Stimulated activated CD4-positive, alpha-beta T cell treated with anti-CD3 and anti-CD28 coated beads, Interleukin-2, amount 100 ng/mL, for 4 hours (primary cell): ENCODE measurements at regions not wholly inside any gene's neighbourhood (a gene's known extent, or its start where the extent isn't known, plus 50 kb on each side); places are given as distances from the start of the nearest gene placed in this dataset.
"Not testable (repeated sequence)": the region's sequence is repeated elsewhere in the genome, so short reads cannot be mapped to it uniquely, and the experiment has no call there.

Experiments
- DNase-seq: peaks from one replicate; pipeline ENCODE4 v3.0.0-alpha.2; 2020; ENCODE audit warnings: low read depth

DNA sequence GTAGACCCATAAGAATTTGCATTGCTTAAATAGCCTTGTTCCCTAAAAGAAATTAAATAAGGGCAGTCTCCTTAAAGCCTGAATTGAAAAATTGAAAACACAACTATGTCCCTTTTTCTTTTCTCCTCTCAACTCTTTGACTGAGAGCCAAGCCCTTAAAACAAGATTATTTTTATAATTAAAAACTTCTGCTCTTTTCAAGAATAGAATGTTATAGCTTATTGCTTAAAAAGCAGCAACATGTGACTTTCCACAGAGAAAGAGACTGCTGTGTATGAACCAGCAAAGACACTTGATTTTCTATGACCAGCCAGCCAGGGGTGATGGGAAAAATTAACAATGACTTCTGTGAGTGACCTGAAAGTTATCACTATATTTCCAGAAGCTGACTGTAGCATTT is 295.2 kb upstream of the CELF2 start:
- no peak for DNase-seq

- no peak for DNase-seq
Observed at GRCh38 chr10:10725196-10725595, 292.5 kb upstream of the CELF2 start.

GRCh38 chr10:10726101-10726500 is 291.6 kb upstream of the CELF2 start:
- DNase-seq, result no peak

DNA sequence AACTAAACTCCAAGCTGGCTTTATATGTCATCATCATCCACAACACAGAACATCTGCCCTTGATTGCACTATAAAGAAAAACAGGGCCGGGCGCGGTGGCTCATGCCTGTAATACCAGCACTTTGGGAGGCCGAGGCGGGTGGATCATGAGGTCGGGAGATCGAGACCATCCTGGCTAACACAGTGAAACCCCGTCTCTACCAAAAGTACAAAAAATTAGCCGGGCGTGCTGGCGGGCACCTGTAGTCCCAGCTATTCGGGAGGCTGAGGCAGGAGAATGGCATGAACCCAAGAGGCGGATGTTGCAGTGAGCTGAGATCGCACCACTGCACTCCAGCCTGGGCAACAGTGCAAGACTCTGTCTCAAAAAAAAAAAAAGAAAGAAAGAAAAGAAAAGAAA is 290.3 kb upstream of the CELF2 start:
- not testable (repeated sequence) for DNase-seq

GRCh38 chr10:10727812-10728211 is 289.9 kb upstream of the CELF2 start:
- DNase-seq, result no peak

GRCh38 chr10:10730471-10731043 is 287.1 kb upstream of the CELF2 start:
- no peak for DNase-seq

GRCh38 chr10:10731366-10731765 is 286.3 kb upstream of the CELF2 start:
- DNase-seq, result no peak

GRCh38 chr10:10734356-10735064 is 283.2 kb upstream of the CELF2 start:
- DNase-seq, result no peak

GRCh38 chr10:10745291-10745690 is 272.4 kb upstream of the CELF2 start:
- DNase-seq, result no peak

- no peak for DNase-seq
Observed at GRCh38 chr10:10755490-10755889, 262.2 kb upstream of the CELF2 start.

DNA sequence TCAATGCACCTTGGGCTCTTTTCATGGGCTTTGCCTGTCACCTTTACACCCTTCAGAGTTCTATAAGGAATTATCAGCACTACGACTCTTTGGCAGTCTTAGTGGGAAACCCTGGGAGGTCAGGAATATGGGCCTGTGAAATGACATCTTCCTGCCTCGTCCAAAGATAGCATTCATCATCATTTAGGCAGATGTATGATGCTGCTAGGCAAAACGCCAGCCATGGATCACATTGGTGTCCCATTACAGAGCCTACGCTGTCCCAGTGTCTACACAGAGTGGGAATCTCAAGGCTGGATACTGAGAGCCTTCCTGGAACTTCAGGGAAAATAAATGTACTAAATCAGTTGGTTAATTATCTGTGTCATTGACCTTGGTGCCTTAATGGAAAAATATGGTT is 259.4 kb upstream of the CELF2 start:
- DNase-seq, result no peak

DNA sequence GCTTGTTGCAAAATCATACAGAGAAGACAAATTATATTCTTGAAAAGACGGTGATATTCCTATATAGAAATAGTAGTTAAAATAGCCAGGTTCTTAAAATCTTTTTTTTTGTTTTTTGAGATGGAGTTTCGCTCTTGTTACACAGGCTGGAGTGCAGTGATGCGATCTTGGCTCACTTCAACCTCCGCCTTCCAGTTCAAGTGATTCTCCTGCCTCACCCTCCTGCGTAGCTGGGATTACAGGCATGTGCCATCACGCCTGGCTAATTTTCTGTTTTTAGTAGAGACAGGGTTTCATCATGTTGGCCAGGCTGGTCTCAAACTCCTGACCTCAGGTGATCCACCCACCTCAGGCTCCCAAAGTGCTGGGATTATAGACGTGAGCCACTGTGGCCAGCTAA is 257.9 kb upstream of the CELF2 start:
- not testable (repeated sequence) for DNase-seq

DNA sequence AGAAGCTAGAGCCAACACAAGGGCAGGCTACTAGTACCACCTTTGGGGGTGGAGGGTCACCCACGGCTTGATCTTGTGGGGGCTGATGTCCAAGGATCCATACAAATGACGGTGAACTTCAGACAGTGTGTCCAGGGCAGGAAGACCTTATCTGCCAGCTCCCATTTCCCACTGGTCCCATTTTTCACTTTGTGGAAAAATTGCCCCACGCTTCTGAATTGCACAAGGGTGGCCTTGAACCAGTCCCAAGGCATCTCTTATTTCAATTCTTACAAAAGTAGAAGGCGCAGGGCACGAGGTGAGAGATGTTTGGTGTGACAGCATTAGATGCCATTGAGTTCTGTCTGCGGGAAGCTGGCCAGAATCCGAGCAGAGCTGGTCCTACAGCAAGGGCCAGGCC is 252.7 kb upstream of the CELF2 start:
- DNase-seq, result no peak

- no peak for DNase-seq
Observed at GRCh38 chr10:10772411-10772810, 245.3 kb upstream of the CELF2 start.

GRCh38 chr10:10772874-10773508 is 244.7 kb upstream of the CELF2 start:
- DNase-seq, result no peak

GRCh38 chr10:10774416-10774815 is 243.3 kb upstream of the CELF2 start:
- no peak for DNase-seq

- DNase-seq, result no peak
Observed at GRCh38 chr10:10776363-10776762, 241.3 kb upstream of the CELF2 start.

DNA sequence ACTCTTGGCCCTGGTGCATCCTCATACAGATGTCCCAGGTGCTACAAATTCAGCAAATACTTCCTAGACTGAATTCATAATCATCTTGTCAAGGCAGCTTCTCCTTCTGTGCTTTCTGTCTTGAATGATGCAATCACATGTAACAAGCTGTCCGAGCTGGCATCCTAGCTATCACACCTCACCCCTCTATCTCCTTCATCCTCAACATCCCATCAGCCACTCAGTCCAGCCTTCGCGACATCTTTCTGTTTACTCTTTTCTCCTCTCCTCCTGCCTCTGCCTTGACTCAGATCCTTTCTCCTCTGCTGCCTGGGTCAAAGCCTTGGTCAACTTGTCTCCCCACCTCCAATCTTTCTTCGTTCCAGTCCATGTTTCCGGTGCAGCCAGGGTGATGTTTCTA is 240.4 kb upstream of the CELF2 start:
- DNase-seq, result no peak

DNA sequence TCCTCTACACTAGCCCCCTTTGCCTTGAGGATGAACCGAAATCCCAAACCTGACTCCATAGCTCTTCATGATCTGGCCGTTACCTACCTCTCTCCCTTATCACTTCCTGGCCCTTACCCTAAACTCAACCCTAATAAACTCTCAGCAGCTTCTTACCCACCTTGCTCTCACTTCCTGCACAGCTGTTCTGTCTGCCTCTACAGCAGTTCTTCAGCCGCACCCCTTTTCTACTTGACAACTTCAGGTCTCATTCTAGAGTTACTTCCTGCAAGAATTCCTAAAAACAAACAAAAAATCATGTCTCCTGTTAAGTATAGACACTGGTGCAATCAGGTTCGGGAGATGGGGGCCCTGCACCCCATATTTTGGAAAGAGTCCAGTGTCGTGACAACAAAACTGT is 239.9 kb upstream of the CELF2 start:
- DNase-seq, result no peak

DNA sequence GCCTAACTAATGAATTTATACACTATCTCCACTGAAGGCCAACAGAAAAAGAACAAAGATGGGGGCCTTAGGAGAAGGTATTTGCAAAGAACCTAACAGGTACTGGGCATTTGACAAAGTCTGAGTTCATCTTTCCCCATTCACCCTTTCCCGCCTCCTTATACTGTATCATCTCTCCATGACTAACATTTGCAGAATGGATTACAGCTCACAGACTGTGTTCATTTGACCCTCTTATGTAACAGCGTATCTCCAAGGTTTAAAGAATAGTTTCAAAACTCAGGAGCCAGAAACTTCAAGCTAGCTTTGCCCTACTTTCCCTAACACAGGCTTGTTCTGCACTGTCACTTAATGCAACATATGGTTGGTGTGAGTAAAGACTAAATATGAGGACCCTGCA is 238.7 kb upstream of the CELF2 start:
- no peak for DNase-seq

DNA sequence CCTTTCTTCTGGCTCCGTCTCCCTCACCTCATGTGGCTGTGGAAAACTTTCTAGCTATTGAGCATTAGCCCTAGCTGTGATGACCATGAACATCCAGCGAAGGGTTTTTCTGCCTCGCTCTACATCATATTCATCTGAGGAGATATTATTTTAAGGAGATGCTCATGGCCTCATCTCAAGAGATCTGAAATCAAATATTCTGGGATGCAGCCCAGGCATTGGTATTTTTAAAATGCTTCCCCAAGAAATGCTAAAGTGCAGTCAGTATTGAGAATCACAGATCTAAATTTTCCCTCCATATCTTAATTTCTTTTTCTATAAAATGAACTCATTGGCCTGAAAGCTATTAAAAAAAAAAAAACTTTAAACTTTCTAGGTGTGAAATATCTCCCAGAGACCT is 238.2 kb upstream of the CELF2 start:
- DNase-seq, result no peak

DNA sequence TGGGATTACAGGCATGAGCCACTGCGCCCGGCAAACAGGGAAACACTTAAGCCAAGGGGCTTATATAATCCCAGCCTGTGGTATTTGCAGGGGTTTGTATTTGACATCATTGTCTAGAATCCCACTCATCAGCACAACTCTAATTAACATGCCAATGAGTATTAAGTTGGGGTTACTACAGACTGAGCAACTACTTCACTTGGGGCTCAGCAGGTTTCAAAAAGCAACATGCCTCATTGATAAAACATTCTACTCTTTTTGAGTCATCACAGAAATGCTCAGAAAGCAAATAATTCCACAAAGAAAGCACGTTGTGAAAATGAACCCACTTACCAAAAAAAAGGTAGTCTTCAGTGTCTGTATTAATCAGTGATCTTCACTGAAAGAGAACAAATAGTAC is 236.9 kb upstream of the CELF2 start:
- DNase-seq, result no peak

DNA sequence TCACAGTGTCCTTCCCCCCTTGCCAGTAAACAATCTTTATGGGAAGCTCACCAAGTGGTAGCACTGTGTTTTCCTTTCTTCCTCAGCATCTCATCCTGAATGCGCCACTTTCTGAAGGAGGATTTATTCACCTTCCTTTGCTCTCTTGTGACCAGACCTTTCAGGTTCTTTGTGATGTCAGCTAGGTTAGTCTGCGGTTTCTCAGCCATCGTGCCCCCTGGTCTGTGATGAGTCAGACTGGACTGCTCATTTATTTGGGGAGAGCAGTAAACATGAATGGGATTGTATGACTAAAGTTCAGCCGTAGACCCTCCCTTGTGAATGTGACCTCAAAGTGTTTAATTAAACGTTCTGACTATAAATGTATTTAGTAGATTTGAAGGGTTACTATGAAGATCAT is 235.1 kb upstream of the CELF2 start:
- no peak for DNase-seq

DNA sequence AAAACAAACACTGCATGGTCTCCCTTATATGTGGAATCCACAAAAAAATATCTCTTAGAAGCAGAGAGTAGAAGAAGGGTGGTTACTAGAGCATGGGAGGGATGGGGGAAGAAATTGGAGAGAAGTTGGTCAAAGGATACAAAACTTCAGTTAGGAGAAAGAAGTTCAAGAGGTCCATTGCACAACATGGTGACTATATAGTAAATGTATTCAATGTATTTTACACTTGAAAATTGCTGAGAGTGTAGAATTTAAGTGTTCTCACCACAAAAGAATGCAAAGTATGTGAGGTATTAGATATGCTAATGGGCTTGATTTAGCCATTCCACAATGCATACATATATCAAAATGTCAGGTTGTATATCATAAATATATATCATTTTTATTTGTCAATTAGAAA is 232.0 kb upstream of the CELF2 start:
- no peak for DNase-seq
